AG10803 (cell line): ENCODE measurements at regions not wholly inside any gene's neighbourhood (a gene's known extent, or its start where the extent isn't known, plus 50 kb on each side); places are given as distances from the start of the nearest gene placed in this dataset.

ENCODE experiments used
- DNase-seq: peaks from one replicate; pipeline ENCODE4 v3.0.0; 2010; ENCODE audit warnings: low read depth
- H3K4me3 ChIP-seq: 2 replicates; pipeline ENCODE4 v1.5.1; 2011; ENCODE audit warnings: mild to moderate bottlenecking, low read length, control low read depth
- CTCF ChIP-seq: conservative IDR thresholded peaks from 2 replicates; pipeline ENCODE4 v1.5.1; 2011; ENCODE audit warnings: mild to moderate bottlenecking, low read length, control low read depth, inconsistent platforms

GRCh38 chr5:174310706-174311105, 265.2 kb downstream of the NSG2 start:
- no peak overlapping the region for H3K4me3 ChIP-seq
- no peak for TF ChIP-seq CTCF
- no peak for DNase-seq

GRCh38 chr5:174311121-174311520, 265.6 kb downstream of the NSG2 start:
- no peak overlapping the region for H3K4me3 ChIP-seq
- no peak for TF ChIP-seq CTCF
- no peak for DNase-seq

GRCh38 chr5:174311531-174312269, 266.2 kb downstream of the NSG2 start:
- peak overlapping the region; percentile 35 for H3K4me3 ChIP-seq
- TF ChIP-seq CTCF, result peak; percentile 58
- peak; percentile 43 for DNase-seq

GRCh38 chr5:174312270-174312617, 266.7 kb downstream of the NSG2 start:
- no peak for DNase-seq
- TF ChIP-seq CTCF, result no peak
- no peak overlapping the region for H3K4me3 ChIP-seq

- no peak for TF ChIP-seq CTCF
Observed at GRCh38 chr5:174312641-174313040, 267.1 kb downstream of the NSG2 start.

GRCh38 chr5:174313615-174314014, 268.1 kb downstream of the NSG2 start:
- no peak for DNase-seq
- TF ChIP-seq CTCF, result no peak
- no peak overlapping the region for H3K4me3 ChIP-seq

More at GRCh38 chr5:174312641-174313040, 267.1 kb downstream of the NSG2 start:
- no peak for DNase-seq
- H3K4me3 ChIP-seq, result no peak overlapping the region

- no peak for DNase-seq
- no peak overlapping the region for H3K4me3 ChIP-seq
- TF ChIP-seq CTCF, result no peak
Observed at GRCh38 chr5:174314261-174314660, 268.8 kb downstream of the NSG2 start.
